ENCODE measurements at regions not wholly inside any gene's neighbourhood (a gene's known extent, or its start where the extent isn't known, plus 50 kb on each side); places are given as distances from the start of the nearest gene placed in this dataset.

GRCh38 chr18:8478968-8479370 is 130.3 kb upstream of the RAB12 start:
- TF ChIP-seq CTCF (IDR thresholded peaks at IDR 0.05; ENCODE audit: control extremely low read depth, extremely low read depth, low read depth, missing control alignments) = no peak
- no peak for DNase-seq (ENCODE audit: extremely low spot score)
- ChIA-PET POLR2A (no interaction called here), CTCF (interaction anchor here (0.9 to 5.3 kb wide), 23 partner anchors 7 to 552 kb away, joined by 3 to 50 read pairs (median 5); partner anchors contain the start of gene RAB12)

GRCh38 chr18:8479789-8480188 is 129.4 kb upstream of the RAB12 start:
- TF ChIP-seq CTCF (IDR thresholded peaks at IDR 0.05; ENCODE audit: control extremely low read depth, extremely low read depth, low read depth, missing control alignments) = no peak
- no peak for DNase-seq (ENCODE audit: extremely low spot score)
- POLR2A ChIA-PET = no interaction called here
- CTCF ChIA-PET = interaction anchor here (1.0 to 5.3 kb wide), 6 partner anchors 13 to 512 kb away, joined by 3 to 50 read pairs (median 4); partner anchors contain the start of gene RAB12

- peak; percentile 37 for TF ChIP-seq CTCF (IDR thresholded peaks at IDR 0.05; ENCODE audit: control extremely low read depth, extremely low read depth, low read depth, missing control alignments)
- no peak for DNase-seq (ENCODE audit: extremely low spot score)
- CTCF ChIA-PET = interaction anchor here (1.0 to 5.3 kb wide), 8 partner anchors 9 to 55 kb away, joined by 3 to 50 read pairs (median 5); no protein-coding TSS in a partner anchor
- POLR2A ChIA-PET = no interaction called here
Measured at GRCh38 chr18:8480506-8481328, 128.5 kb upstream of the RAB12 start.

GRCh38 chr18:8484951-8485350 is 124.3 kb upstream of the RAB12 start:
- CTCF ChIA-PET = interaction anchor here (1.0 to 4.0 kb wide), 3 partner anchors 8 to 23 kb away, joined by 3 to 27 read pairs (median 5); no protein-coding TSS in a partner anchor
- POLR2A ChIA-PET = no interaction called here

GRCh38 chr18:8489761-8490160 is 119.5 kb upstream of the RAB12 start:
- TF ChIP-seq CTCF (IDR thresholded peaks at IDR 0.05; ENCODE audit: control extremely low read depth, extremely low read depth, low read depth, missing control alignments) = no peak
- no peak for DNase-seq (ENCODE audit: extremely low spot score)
- CTCF ChIA-PET = interaction anchor here (1.2 to 2.2 kb wide), 2 partner anchors 8 to 11 kb away, joined by 3 to 8 read pairs; no protein-coding TSS in a partner anchor
- POLR2A ChIA-PET = no interaction called here

More at GRCh38 chr18:8484951-8485350, 124.3 kb upstream of the RAB12 start:
- no peak for DNase-seq (ENCODE audit: extremely low spot score)
- TF ChIP-seq CTCF (IDR thresholded peaks at IDR 0.05; ENCODE audit: control extremely low read depth, extremely low read depth, low read depth, missing control alignments) = no peak

GRCh38 chr18:8491516-8491915 is 117.7 kb upstream of the RAB12 start:
- no peak for TF ChIP-seq CTCF (IDR thresholded peaks at IDR 0.05; ENCODE audit: control extremely low read depth, extremely low read depth, low read depth, missing control alignments)
- no peak for DNase-seq (ENCODE audit: extremely low spot score)
- ChIA-PET CTCF (interaction anchor here (0.7 to 3.2 kb wide), 2 partner anchors 13 to 63 kb away, joined by 3 to 17 read pairs; no protein-coding TSS in a partner anchor), POLR2A (no interaction called here)

Data from GM10248 (cell line).